MM.1S (cell line): ENCODE measurements at regions not wholly inside any gene's neighbourhood (a gene's known extent, or its start where the extent isn't known, plus 50 kb on each side); places are given as distances from the start of the nearest gene placed in this dataset.
A peak's percentile ranks its signal among the peaks of the same experiment; 100 is the strongest.

ENCODE experiments used
- DNase-seq: peaks from one replicate; pipeline ENCODE4 v3.0.0-alpha.2; 2015
- H2AFZ ChIP-seq: fragments of 300-600 bp; sonication (generic); 2 replicates; pipeline ENCODE4 v1.6.0; 2016; ENCODE audit warnings: antibody characterized with exemption, low read length
- H3F3A ChIP-seq: fragments of 300-600 bp; sonication (generic); 2 replicates; pipeline ENCODE4 v1.6.1; 2016; ENCODE audit warnings: mild to moderate bottlenecking, antibody characterized with exemption, low read length, moderate library complexity, mixed read lengths; ENCODE audit not compliant: insufficient read depth
- H3K27ac ChIP-seq: fragments of 300-600 bp; sonication (generic); 2 replicates; pipeline ENCODE4 v1.5.1; 2016; ENCODE audit warnings: mild to moderate bottlenecking, low read length
- H3K27me3 ChIP-seq: fragments of 300-600 bp; sonication (generic); replicated peaks from 2 replicates; pipeline ENCODE4 v1.6.0; 2016; ENCODE audit warnings: low read length; ENCODE audit not compliant: insufficient read depth
- H3K36me3 ChIP-seq: fragments of 300-600 bp; sonication (generic); replicated peaks from 2 replicates; pipeline ENCODE4 v1.6.1; 2016; ENCODE audit warnings: mild to moderate bottlenecking, low read length, mixed read lengths; ENCODE audit not compliant: insufficient read depth
- H3K4me1 ChIP-seq: fragments of 300-600 bp; sonication (generic); 2 replicates; pipeline ENCODE4 v1.6.1; 2016; ENCODE audit warnings: low read length, mixed read lengths
- H3K4me2 ChIP-seq: fragments of 300-600 bp; sonication (generic); 2 replicates; pipeline ENCODE4 v1.6.0; 2016; ENCODE audit warnings: low read depth, low read length
- H3K4me3 ChIP-seq: fragments of 300-600 bp; sonication (generic); 2 replicates; pipeline ENCODE4 v1.5.1; 2016; ENCODE audit warnings: low read length, mixed read lengths
- H3K79me2 ChIP-seq: fragments of 300-600 bp; sonication (generic); 2 replicates; pipeline ENCODE4 v1.6.1; 2016; ENCODE audit warnings: mixed run types, low read length, mixed read lengths
- H3K9ac ChIP-seq: fragments of 300-600 bp; sonication (generic); 2 replicates; pipeline ENCODE4 v1.6.1; 2016; ENCODE audit warnings: low read length, mixed read lengths
- H3K9me2 ChIP-seq: fragments of 300-600 bp; sonication (generic); replicated peaks from 2 replicates; pipeline ENCODE4 v1.6.1; 2016; ENCODE audit warnings: mild to moderate bottlenecking, low read length, mixed read lengths; ENCODE audit not compliant: insufficient read depth
- H3K9me3 ChIP-seq: fragments of 300-600 bp; sonication (generic); replicated peaks from 2 replicates; pipeline ENCODE4 v1.6.1; 2016; ENCODE audit warnings: mild to moderate bottlenecking, low read length, mixed read lengths; ENCODE audit not compliant: insufficient read depth
- H4K20me1 ChIP-seq: fragments of 300-600 bp; sonication (generic); 2 replicates; pipeline ENCODE4 v1.6.1; 2016; ENCODE audit warnings: mild to moderate bottlenecking, low read length, moderate library complexity, mixed read lengths; ENCODE audit not compliant: insufficient read depth
- CTCF ChIP-seq: fragments of 300-600 bp; sonication (generic); IDR thresholded peaks from 2 replicates; pipeline ENCODE4 v1.5.1; 2016; ENCODE audit warnings: antibody characterized with exemption, low read length, mixed read lengths
- EZH2 ChIP-seq: fragments of 300-600 bp; sonication (generic); optimal IDR thresholded peaks from 2 replicates; pipeline ENCODE3; 2017; ENCODE audit warnings: low read depth, mild to moderate bottlenecking, antibody characterized with exemption, low read length, mixed read lengths
- EZH2phosphoT487 ChIP-seq: fragments of 300-600 bp; sonication (generic); IDR thresholded peaks from 2 replicates; pipeline ENCODE4 v1.6.1; 2018; ENCODE audit warnings: antibody characterized with exemption, low read length

DNA sequence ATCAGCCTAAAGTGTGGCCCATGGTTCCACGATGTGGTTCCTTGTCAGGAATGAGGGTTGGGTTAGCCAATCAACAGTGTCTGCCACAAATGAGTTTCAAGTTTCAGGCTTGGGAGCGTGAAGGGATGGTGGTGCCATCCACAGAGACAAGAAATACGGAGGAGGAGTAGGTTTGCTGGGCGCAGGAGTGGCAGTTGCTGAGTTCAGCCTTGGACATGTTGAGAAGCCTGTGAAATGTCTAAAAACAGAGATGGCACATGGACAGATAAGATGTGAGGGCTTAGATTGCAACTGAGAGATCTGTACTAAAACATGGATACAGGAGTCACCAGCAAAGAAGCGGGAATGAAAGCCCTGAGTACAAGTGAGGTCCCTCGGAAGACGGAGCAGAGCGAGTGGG lies 481.0 kb downstream of the BCOR start:
- no peak for DNase-seq
- Histone ChIP-seq H2AFZ (no peak overlapping the region), H3F3A (peaks cover 19% of the 10 kb centered on the region), H3K79me2 (no peaks in the 10 kb centered on the region), H3K27ac (peak overlapping the region; percentile 35; the same call in 1 of the 2 replicates), H3K4me1 (peaks cover 17% of the 10 kb centered on the region), H3K36me3 (no peaks in the 10 kb centered on the region), H3K9me2 (no peaks in the 10 kb centered on the region), H3K4me2 (no peak overlapping the region), H3K27me3 (no peaks in the 10 kb centered on the region), H3K9me3 (no peaks in the 10 kb centered on the region), H3K4me3 (no peak overlapping the region), H3K9ac (no peak overlapping the region), H4K20me1 (no peaks in the 10 kb centered on the region)
- TF ChIP-seq EZH2 (no peak), CTCF (no peak), EZH2phosphoT487 (no peak)

GRCh38 chrX:39618178-39618577 lies 479.6 kb downstream of the BCOR start:
- H3K4me1 ChIP-seq: peaks cover 17% of the 10 kb centered on the region
- no peak overlapping the region for H3K9ac ChIP-seq
- no peaks in the 10 kb centered on the region for H3K27me3 ChIP-seq
- H3K36me3 ChIP-seq: no peaks in the 10 kb centered on the region
- no peaks in the 10 kb centered on the region for H3K9me2 ChIP-seq
- H3K9me3 ChIP-seq: no peaks in the 10 kb centered on the region
- H3K27ac ChIP-seq: no peak overlapping the region
- H3K4me2 ChIP-seq: no peak overlapping the region
- H4K20me1 ChIP-seq: no peaks in the 10 kb centered on the region
- no peak overlapping the region for H2AFZ ChIP-seq
- DNase-seq: no peak
- TF ChIP-seq CTCF (no peak), EZH2phosphoT487 (no peak), EZH2 (no peak)
- no peak overlapping the region for H3K4me3 ChIP-seq
- H3K79me2 ChIP-seq: no peaks in the 10 kb centered on the region
- H3F3A ChIP-seq: peaks cover 19% of the 10 kb centered on the region

DNA sequence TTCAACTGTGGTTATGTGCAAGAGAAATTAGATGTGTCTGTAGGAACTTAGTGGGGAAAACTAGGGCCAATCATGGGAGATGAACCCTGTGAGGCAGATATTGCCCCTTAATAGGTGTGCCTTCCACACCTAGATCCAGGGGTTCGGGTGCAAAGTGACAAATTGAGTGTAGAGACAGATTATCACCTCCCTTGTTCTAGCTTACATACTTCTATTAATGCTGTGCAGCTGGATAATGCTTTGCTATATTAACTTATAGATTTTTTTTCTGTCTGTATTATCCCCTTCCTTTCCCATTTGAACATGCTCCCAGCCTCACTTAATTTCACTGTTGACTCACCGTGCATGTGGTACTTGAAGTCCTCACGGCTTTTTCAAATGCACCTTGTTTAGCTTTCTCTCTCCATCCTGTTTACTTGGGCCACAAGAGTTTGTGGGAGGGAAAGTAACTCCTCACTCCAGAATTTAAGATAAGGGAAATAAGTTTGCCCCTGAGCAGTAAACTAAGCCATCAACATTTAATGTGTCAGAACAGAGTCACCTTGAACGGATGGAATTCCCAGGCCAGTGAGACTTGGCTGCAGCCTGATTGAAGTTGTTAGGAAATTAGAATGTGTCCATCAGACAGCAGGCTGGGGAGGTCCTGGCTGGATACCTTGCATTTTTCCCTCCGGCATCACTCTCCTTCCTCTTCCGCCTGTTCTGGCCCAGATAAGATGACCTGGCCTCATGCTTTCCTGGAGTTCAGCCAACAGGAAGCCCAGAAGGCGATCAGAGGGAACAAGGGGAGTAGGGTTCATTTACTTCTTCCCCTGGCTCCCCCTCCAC lies 478.4 kb downstream of the BCOR start:
- H3K36me3 ChIP-seq: no peaks in the 10 kb centered on the region
- H3K27ac ChIP-seq: no peak overlapping the region
- TF ChIP-seq EZH2: no peak
- no peak for TF ChIP-seq CTCF
- no peak for TF ChIP-seq EZH2phosphoT487
- no peaks in the 10 kb centered on the region for H3K9me3 ChIP-seq
- H2AFZ ChIP-seq: no peak overlapping the region
- peaks cover 8% of the 10 kb centered on the region; the same call in 1 of the 2 replicates for H3F3A ChIP-seq
- H4K20me1 ChIP-seq: no peaks in the 10 kb centered on the region
- no peaks in the 10 kb centered on the region for H3K9me2 ChIP-seq
- no peaks in the 10 kb centered on the region for H3K27me3 ChIP-seq
- H3K79me2 ChIP-seq: no peaks in the 10 kb centered on the region
- peaks cover 17% of the 10 kb centered on the region for H3K4me1 ChIP-seq
- no peak overlapping the region for H3K4me2 ChIP-seq
- DNase-seq: no peak
- H3K4me3 ChIP-seq: no peak overlapping the region
- H3K9ac ChIP-seq: no peak overlapping the region
